SU-DHL-6 (cell line): ENCODE measurements at regions not wholly inside any gene's neighbourhood (a gene's known extent, or its start where the extent isn't known, plus 50 kb on each side); places are given as distances from the start of the nearest gene placed in this dataset.
"Not testable (repeated sequence)": the region's sequence is repeated elsewhere in the genome, so short reads cannot be mapped to it uniquely, and the experiment has no call there.

Experiments
- H2AFZ ChIP-seq: fragments of 200-600 bp; sonication (generic); 2 replicates; pipeline ENCODE4 v1.6.1; 2014; ENCODE audit warnings: low read depth, mild to moderate bottlenecking, moderate library complexity, mixed read lengths, antibody characterized with exemption, low read length; ENCODE audit not compliant: severe bottlenecking
- H3F3A ChIP-seq: fragments of 200-600 bp; shearing (Covaris generic); 2 replicates; pipeline ENCODE4 v1.6.0; 2016; ENCODE audit warnings: antibody characterized with exemption, mild to moderate bottlenecking; ENCODE audit not compliant: insufficient read depth
- H3K27ac ChIP-seq: fragments of 200-600 bp; sonication (generic); 2 replicates; pipeline ENCODE4 v1.5.1; 2016; ENCODE audit warnings: low read depth, mild to moderate bottlenecking, low read length, moderate library complexity, mixed read lengths
- H3K27me3 ChIP-seq: fragments of 200-600 bp; sonication (generic), shearing (Covaris generic); 2 replicates; pipeline ENCODE4 v1.6.0; 2014; ENCODE audit warnings: mild to moderate bottlenecking, low read length
- H3K36me3 ChIP-seq: fragments of 200-600 bp; sonication (generic); 2 replicates; pipeline ENCODE4 v1.6.1; 2014; ENCODE audit warnings: mild to moderate bottlenecking, low read length, mixed read lengths
- H3K4me2 ChIP-seq: fragments of 300-600, 200-600 bp; shearing (Covaris generic), sonication (generic); 2 replicates; pipeline ENCODE4 v1.6.0; 2014; ENCODE audit warnings: low read length, low read depth, mild to moderate bottlenecking; ENCODE audit not compliant: poor library complexity, severe bottlenecking
- H3K4me3 ChIP-seq: fragments of 200-600 bp; sonication (generic); 2 replicates; pipeline ENCODE4 v1.5.1; 2014; ENCODE audit warnings: antibody characterized with exemption, low read length, mild to moderate bottlenecking, mixed read lengths; ENCODE audit not compliant: insufficient read depth, poor library complexity, severe bottlenecking
- H3K79me2 ChIP-seq: fragments of 200-600 bp; sonication (generic); 2 replicates; pipeline ENCODE4 v1.6.1; 2014; ENCODE audit warnings: mild to moderate bottlenecking, low read length, moderate library complexity; ENCODE audit not compliant: insufficient read depth
- H3K9ac ChIP-seq: fragments of 200-600 bp; sonication (generic); 2 replicates; pipeline ENCODE4 v1.7.0; 2014; ENCODE audit warnings: mild to moderate bottlenecking, low read length
- H3K9me2 ChIP-seq: fragments of 200-600 bp; sonication (generic); replicated peaks from 2 replicates; pipeline ENCODE4 v1.6.1; 2014; ENCODE audit warnings: low read length; ENCODE audit not compliant: insufficient read depth
- H3K9me3 ChIP-seq: fragments of 200-600 bp; sonication (generic); 2 replicates; pipeline ENCODE4 v1.6.1; 2014; ENCODE audit warnings: low read length, mixed read lengths; ENCODE audit not compliant: insufficient read depth
- H4K20me1 ChIP-seq: fragments of 200-600 bp; sonication (generic); 2 replicates; pipeline ENCODE4 v1.6.1; 2014; ENCODE audit warnings: low read depth, mild to moderate bottlenecking, antibody characterized with exemption, low read length, moderate library complexity, mixed read lengths
- EZH2phosphoT487 ChIP-seq: fragments of 200-600 bp; sonication (generic), shearing (Covaris generic); conservative IDR thresholded peaks from 2 replicates; pipeline ENCODE4 v1.6.1; 2018; ENCODE audit warnings: mild to moderate bottlenecking, antibody characterized with exemption, low read length, moderate library complexity, mixed read lengths
- TF ChIP-seq, protein P1 (sequence below): fragments of 200-600 bp; sonication (generic); IDR thresholded peaks from one replicate; pipeline ENCODE4 v1.5.1; 2017; ENCODE audit warnings: antibody characterized with exemption, mild to moderate bottlenecking, low read length, moderate library complexity; ENCODE audit not compliant: insufficient read depth, poor library complexity, severe bottlenecking

DNA sequence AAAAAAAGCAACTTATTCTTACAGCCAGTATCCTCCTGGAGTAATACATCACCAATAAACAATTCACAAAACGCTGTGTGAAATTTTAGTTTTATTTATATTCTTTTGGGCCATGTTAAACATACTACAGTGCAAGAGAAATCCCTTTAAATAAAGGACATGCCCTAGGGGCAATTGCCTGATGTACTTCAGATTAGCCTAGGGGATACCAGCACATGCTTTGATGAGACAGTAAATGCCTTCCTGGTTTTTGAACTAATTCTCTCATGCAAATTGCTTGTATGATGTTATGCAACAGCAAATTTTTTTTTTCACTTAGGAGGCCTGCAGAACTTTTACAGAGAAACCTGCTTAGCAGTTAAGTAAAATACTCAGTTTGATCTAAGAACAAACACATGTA, 711.9 kb upstream of the FRG1 start:
- H2AFZ ChIP-seq, result no peak overlapping the region
- H3K9me2 ChIP-seq, result no peaks in the 10 kb centered on the region
- H3K9ac ChIP-seq, result no peak overlapping the region
- no peak overlapping the region for H3K4me2 ChIP-seq
- H3K36me3 ChIP-seq, result no peaks in the 10 kb centered on the region
- 0 out of 2 replicates have a peak, but pooled peaks cover 3% of the 10 kb centered on the region for H3K9me3 ChIP-seq
- no peak overlapping the region for H3K4me3 ChIP-seq
- no peaks in the 10 kb centered on the region for H3K27me3 ChIP-seq
- TF ChIP-seq, protein P1, sequence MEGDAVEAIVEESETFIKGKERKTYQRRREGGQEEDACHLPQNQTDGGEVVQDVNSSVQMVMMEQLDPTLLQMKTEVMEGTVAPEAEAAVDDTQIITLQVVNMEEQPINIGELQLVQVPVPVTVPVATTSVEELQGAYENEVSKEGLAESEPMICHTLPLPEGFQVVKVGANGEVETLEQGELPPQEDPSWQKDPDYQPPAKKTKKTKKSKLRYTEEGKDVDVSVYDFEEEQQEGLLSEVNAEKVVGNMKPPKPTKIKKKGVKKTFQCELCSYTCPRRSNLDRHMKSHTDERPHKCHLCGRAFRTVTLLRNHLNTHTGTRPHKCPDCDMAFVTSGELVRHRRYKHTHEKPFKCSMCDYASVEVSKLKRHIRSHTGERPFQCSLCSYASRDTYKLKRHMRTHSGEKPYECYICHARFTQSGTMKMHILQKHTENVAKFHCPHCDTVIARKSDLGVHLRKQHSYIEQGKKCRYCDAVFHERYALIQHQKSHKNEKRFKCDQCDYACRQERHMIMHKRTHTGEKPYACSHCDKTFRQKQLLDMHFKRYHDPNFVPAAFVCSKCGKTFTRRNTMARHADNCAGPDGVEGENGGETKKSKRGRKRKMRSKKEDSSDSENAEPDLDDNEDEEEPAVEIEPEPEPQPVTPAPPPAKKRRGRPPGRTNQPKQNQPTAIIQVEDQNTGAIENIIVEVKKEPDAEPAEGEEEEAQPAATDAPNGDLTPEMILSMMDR, result no peak
- no peak for TF ChIP-seq EZH2phosphoT487
- H4K20me1 ChIP-seq, result no peaks in the 10 kb centered on the region
- H3K27ac ChIP-seq, result no peak overlapping the region
- no peaks in the 10 kb centered on the region for H3F3A ChIP-seq
- no peaks in the 10 kb centered on the region for H3K79me2 ChIP-seq

DNA sequence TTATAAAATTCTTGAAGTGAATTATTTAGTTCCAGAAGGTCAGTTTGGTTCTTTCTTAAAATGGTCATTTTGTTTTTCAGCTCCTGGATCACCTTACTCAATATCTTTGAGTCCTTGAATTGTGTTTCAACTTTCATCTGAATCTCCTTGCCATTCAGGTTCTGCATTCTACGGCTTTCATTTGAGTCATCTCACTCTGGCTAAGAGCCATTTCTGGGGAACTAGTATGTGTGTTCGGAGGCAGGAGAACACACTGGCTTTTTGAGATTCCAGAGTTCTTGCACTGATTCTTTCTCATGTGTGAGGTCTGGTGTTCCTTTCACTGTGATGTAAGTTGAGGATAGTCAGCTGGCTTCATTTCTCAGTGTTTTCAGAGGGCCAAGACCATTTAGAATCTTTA, 708.4 kb upstream of the FRG1 start:
- H3K27me3 ChIP-seq, result no peaks in the 10 kb centered on the region
- no peak overlapping the region for H3K27ac ChIP-seq
- no peaks in the 10 kb centered on the region for H3K79me2 ChIP-seq
- no peaks in the 10 kb centered on the region for H4K20me1 ChIP-seq
- H3K4me2 ChIP-seq, result no peak overlapping the region
- H3K9me2 ChIP-seq, result no peaks in the 10 kb centered on the region
- no peak overlapping the region for H2AFZ ChIP-seq
- TF ChIP-seq, protein P1, result no peak
- TF ChIP-seq EZH2phosphoT487, result no peak
- H3K4me3 ChIP-seq, result no peak overlapping the region
- H3K9me3 ChIP-seq, result peaks cover 9% of the 10 kb centered on the region; the same call in 1 of the 2 replicates
- no peak overlapping the region for H3K9ac ChIP-seq
- H3K36me3 ChIP-seq, result no peaks in the 10 kb centered on the region
- no peaks in the 10 kb centered on the region for H3F3A ChIP-seq

DNA sequence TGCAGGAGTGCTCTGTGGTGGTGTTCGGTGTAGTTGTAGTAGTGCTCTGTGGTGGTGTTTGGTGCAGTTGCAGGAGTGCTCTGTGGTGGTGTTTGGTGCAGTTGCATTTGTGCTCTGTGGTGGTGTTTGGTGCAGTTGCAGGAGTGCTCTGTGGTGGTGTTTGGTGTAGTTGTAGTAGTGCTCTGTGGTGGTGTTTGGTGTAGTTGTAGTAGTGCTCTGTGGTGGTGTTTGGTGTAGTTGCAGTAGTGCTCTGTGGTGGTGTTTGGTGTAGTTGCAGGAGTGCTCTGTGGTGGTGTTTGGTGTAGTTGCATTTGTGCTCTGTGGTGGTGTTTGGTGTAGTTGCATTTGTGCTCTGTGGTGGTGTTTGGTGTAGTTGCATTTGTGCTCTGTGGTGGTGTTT, 706.9 kb upstream of the FRG1 start:
- H3F3A ChIP-seq, H3K4me3 ChIP-seq, H3K9me2 ChIP-seq, H3K79me2 ChIP-seq, H2AFZ ChIP-seq, H3K27me3 ChIP-seq, H3K9ac ChIP-seq, H3K27ac ChIP-seq, H3K36me3 ChIP-seq, H3K4me2 ChIP-seq, H3K9me3 ChIP-seq, H4K20me1 ChIP-seq: not testable (repeated sequence)

DNA sequence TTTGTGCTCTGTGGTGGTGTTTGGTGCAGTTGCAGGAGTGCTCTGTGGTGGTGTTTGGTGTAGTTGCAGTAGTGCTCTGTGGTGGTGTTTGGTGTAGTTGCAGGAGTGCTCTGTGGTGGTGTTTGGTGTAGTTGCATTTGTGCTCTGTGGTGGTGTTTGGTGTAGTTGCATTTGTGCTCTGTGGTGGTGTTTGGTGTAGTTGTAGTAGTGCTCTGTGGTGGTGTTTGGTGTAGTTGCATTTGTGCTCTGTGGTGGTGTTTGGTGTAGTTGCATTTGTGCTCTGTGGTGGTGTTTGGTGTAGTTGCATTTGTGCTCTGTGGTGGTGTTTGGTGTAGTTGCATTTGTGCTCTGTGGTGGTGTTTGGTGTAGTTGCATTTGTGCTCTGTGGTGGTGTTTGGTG, 705.7 kb upstream of the FRG1 start:
- H3K9me2 ChIP-seq, H2AFZ ChIP-seq, H3K27ac ChIP-seq, H4K20me1 ChIP-seq, H3K4me3 ChIP-seq, H3F3A ChIP-seq, H3K27me3 ChIP-seq, H3K79me2 ChIP-seq, H3K36me3 ChIP-seq, H3K4me2 ChIP-seq, H3K9ac ChIP-seq, H3K9me3 ChIP-seq: not testable (repeated sequence)
